Gastroesophageal sphincter (tissue), 3 donors: ENCODE measurements at regions not wholly inside any gene's neighbourhood (a gene's known extent, or its start where the extent isn't known, plus 50 kb on each side); places are given as distances from the start of the nearest gene placed in this dataset.
"Not testable (repeated sequence)": the region's sequence is repeated elsewhere in the genome, so short reads cannot be mapped to it uniquely, and the experiment has no call there.

ENCODE experiments used
- POLR2A ChIP-seq, 2 donors: fragments of 450-650 bp; IDR thresholded peaks; one replicate each; pipeline ENCODE4 v1.6.1; 2017; ENCODE audit warnings: antibody characterized with exemption in 2 of 2, mild to moderate bottlenecking in 2 of 2, moderate library complexity in 1 of 2
- POLR2AphosphoS5 ChIP-seq: sonication (generic); formaldehyde crosslinking; IDR thresholded peaks from one replicate; pipeline ENCODE4 v1.6.1; 2017; ENCODE audit warnings: antibody characterized with exemption
- TF ChIP-seq, protein P1 (sequence below), 4 experiments: fragments of 200-600 bp in 2 of 4; fragments of 450-650 bp in 2 of 4; sonication (generic) in 1 of 4; IDR thresholded peaks; one replicate each; pipeline ENCODE4 v1.5.1; 2017 to 2019; ENCODE audit warnings: antibody characterized with exemption in 4 of 4, mild to moderate bottlenecking in 2 of 4, moderate library complexity in 2 of 4

DNA sequence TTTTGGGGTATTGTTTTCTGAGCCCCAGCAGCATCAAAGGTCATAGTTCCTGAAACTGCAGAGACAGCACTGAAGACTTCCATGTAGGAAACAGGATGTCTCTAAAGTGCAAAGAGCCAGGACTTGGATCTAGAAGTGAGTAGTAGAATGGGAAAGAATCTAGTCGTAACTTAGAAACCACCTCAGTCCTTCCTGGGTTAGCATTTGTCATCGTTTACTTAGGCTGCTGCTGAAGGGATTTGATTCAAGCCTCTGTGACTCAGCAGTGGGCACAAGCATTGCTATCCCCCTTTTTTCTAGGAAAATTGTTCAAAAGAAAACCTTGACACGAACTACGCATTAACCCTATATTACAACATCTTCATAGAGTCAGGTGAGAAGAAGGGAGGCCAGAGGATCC lies 109.1 kb downstream of the FAM72C start:
- TF ChIP-seq, protein P1, sequence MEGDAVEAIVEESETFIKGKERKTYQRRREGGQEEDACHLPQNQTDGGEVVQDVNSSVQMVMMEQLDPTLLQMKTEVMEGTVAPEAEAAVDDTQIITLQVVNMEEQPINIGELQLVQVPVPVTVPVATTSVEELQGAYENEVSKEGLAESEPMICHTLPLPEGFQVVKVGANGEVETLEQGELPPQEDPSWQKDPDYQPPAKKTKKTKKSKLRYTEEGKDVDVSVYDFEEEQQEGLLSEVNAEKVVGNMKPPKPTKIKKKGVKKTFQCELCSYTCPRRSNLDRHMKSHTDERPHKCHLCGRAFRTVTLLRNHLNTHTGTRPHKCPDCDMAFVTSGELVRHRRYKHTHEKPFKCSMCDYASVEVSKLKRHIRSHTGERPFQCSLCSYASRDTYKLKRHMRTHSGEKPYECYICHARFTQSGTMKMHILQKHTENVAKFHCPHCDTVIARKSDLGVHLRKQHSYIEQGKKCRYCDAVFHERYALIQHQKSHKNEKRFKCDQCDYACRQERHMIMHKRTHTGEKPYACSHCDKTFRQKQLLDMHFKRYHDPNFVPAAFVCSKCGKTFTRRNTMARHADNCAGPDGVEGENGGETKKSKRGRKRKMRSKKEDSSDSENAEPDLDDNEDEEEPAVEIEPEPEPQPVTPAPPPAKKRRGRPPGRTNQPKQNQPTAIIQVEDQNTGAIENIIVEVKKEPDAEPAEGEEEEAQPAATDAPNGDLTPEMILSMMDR (IDR thresholded peaks at IDR 0.05) = not testable (repeated sequence)
- not testable (repeated sequence) for TF ChIP-seq POLR2A (IDR thresholded peaks at IDR 0.05); POLR2AphosphoS5
